ENCODE measurements at regions not wholly inside any gene's neighbourhood (a gene's known extent, or its start where the extent isn't known, plus 50 kb on each side); places are given as distances from the start of the nearest gene placed in this dataset.
A peak's percentile ranks its signal among the peaks of the same experiment; 100 is the strongest.
"Not testable (repeated sequence)": the region's sequence is repeated elsewhere in the genome, so short reads cannot be mapped to it uniquely, and the experiment has no call there.

DNA sequence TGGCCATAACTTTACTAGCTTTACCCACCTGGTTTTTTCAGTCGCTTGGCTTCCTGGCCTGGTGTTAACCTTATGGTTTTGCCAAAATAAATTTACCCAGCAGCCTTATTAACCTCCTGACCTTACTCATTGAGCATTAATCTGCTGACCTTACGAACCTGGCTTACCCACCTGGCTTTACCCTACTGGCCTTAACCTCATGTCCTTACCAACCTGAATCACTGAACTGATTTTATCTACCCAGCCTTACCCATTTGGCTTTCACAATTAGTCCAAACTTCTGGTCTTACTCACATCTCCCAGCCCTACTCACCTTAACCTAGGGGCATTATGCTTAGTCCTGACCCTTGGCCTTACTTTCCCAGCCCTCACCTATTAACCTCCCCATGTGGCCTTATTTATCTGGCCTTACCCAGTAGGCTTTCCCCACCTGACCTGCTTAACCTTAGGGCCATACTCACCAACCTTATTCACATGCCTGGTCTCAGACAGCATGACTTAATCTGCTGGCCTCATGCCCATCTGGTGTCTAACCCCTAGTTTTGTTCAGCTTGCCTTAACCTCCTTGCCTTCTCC is 93.4 kb downstream of the IL12A start:
- peak; percentile 47 for ATAC-seq (replicated peaks)
- Mint-ChIP-seq H3K27me3 (no peaks in the 10 kb centered on the region), H3K36me3 (ENCODE audit: low read depth) (no peaks in the 10 kb centered on the region), H3K27ac (no peak overlapping the region), H3K4me1 (no peaks in the 10 kb centered on the region), H3K4me3 (no peak overlapping the region), H3K9me3 (peaks cover 12% of the 10 kb centered on the region)

- no peak overlapping the region for H3K4me3 Mint-ChIP-seq
- no peaks in the 10 kb centered on the region for H3K27me3 Mint-ChIP-seq
- ATAC-seq (replicated peaks): no peak
- H3K9me3 Mint-ChIP-seq: peaks cover 12% of the 10 kb centered on the region
- H3K36me3 Mint-ChIP-seq (ENCODE audit: low read depth): no peaks in the 10 kb centered on the region
- no peaks in the 10 kb centered on the region for H3K4me1 Mint-ChIP-seq
- H3K27ac Mint-ChIP-seq: peak overlapping the region; percentile 5
These were observed 96.4 kb downstream of the IL12A start for GRCh38 chr3:160084998-160085397.

GRCh38 chr3:160088492-160089137 is 100.0 kb downstream of the IL12A start:
- peaks cover 4% of the 10 kb centered on the region for H3K9me3 Mint-ChIP-seq
- H3K36me3 Mint-ChIP-seq (ENCODE audit: low read depth): no peaks in the 10 kb centered on the region
- no peak overlapping the region for H3K4me3 Mint-ChIP-seq
- H3K4me1 Mint-ChIP-seq: no peaks in the 10 kb centered on the region
- no peak overlapping the region for H3K27ac Mint-ChIP-seq
- no peak for ATAC-seq (replicated peaks)
- no peaks in the 10 kb centered on the region for H3K27me3 Mint-ChIP-seq

DNA sequence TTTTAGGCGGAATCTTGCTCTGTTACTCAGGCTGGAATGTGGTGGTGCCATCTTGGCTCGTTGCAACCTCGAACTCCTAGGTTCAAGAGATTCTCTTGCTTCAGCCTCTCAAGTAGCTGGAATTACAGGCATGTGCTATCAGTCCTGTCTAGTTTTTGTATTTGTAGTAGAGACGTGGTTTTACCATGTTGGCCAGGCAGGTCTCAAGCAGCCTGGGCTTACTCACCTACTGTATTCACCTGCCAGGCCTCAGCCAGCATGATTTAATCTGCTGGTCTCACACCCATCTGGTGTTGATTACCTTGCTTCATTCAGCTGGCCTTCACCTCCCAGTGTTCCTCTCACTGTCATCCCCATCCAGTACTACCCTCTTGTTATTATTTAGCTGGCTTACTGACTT is 102.0 kb downstream of the IL12A start:
- Mint-ChIP-seq H3K4me3 (no peak overlapping the region), H3K9me3 (peaks cover 4% of the 10 kb centered on the region), H3K36me3 (ENCODE audit: low read depth) (no peaks in the 10 kb centered on the region), H3K27me3 (no peaks in the 10 kb centered on the region), H3K4me1 (no peaks in the 10 kb centered on the region), H3K27ac (no peak overlapping the region)
- ATAC-seq (replicated peaks): no peak

- Mint-ChIP-seq H3K36me3 (ENCODE audit: low read depth) (no peaks in the 10 kb centered on the region), H3K27me3 (no peaks in the 10 kb centered on the region), H3K27ac (no peak overlapping the region), H3K4me1 (no peaks in the 10 kb centered on the region), H3K4me3 (no peak overlapping the region), H3K9me3 (peaks cover 2% of the 10 kb centered on the region)
- ATAC-seq (replicated peaks): no peak
These were observed 102.8 kb downstream of the IL12A start for GRCh38 chr3:160091441-160091840.

GRCh38 chr3:160092760-160093159 is 104.1 kb downstream of the IL12A start:
- H3K9me3 Mint-ChIP-seq: no peaks in the 10 kb centered on the region
- H3K36me3 Mint-ChIP-seq (ENCODE audit: low read depth): no peaks in the 10 kb centered on the region
- no peak for ATAC-seq (replicated peaks)
- no peaks in the 10 kb centered on the region for H3K27me3 Mint-ChIP-seq
- no peaks in the 10 kb centered on the region for H3K4me1 Mint-ChIP-seq
- no peak overlapping the region for H3K27ac Mint-ChIP-seq
- H3K4me3 Mint-ChIP-seq: no peak overlapping the region

- Mint-ChIP-seq H3K36me3 (ENCODE audit: low read depth) (no peaks in the 10 kb centered on the region), H3K4me3 (no peak overlapping the region), H3K27me3 (no peaks in the 10 kb centered on the region), H3K9me3 (no peaks in the 10 kb centered on the region), H3K27ac (no peak overlapping the region), H3K4me1 (no peaks in the 10 kb centered on the region)
- no peak for ATAC-seq (replicated peaks)
These were observed 105.9 kb downstream of the IL12A start for GRCh38 chr3:160094562-160094961.

GRCh38 chr3:160097478-160097877 is 108.8 kb downstream of the IL12A start:
- Mint-ChIP-seq H3K4me1 (no peaks in the 10 kb centered on the region), H3K36me3 (ENCODE audit: low read depth) (no peaks in the 10 kb centered on the region), H3K27me3 (peaks cover 11% of the 10 kb centered on the region), H3K4me3 (no peak overlapping the region), H3K27ac (no peak overlapping the region), H3K9me3 (no peaks in the 10 kb centered on the region)
- ATAC-seq (replicated peaks): no peak

GRCh38 chr3:160098261-160098908 is 109.8 kb downstream of the IL12A start:
- no peak for ATAC-seq (replicated peaks)
- Mint-ChIP-seq H3K27ac (no peak overlapping the region), H3K27me3 (peaks cover 11% of the 10 kb centered on the region), H3K36me3 (ENCODE audit: low read depth) (no peaks in the 10 kb centered on the region), H3K4me1 (no peaks in the 10 kb centered on the region), H3K4me3 (no peak overlapping the region), H3K9me3 (no peaks in the 10 kb centered on the region)

GRCh38 chr3:160098926-160099626 is 110.4 kb downstream of the IL12A start:
- Mint-ChIP-seq H3K27me3 (peaks cover 11% of the 10 kb centered on the region), H3K4me3 (no peak overlapping the region), H3K27ac (no peak overlapping the region), H3K4me1 (no peaks in the 10 kb centered on the region), H3K9me3 (no peaks in the 10 kb centered on the region), H3K36me3 (ENCODE audit: low read depth) (no peaks in the 10 kb centered on the region)
- ATAC-seq (replicated peaks): no peak

GRCh38 chr3:160099834-160100233 is 111.2 kb downstream of the IL12A start:
- Mint-ChIP-seq H3K4me3 (no peak overlapping the region), H3K4me1 (no peaks in the 10 kb centered on the region), H3K27ac (no peak overlapping the region), H3K27me3 (peaks cover 11% of the 10 kb centered on the region), H3K36me3 (ENCODE audit: low read depth) (no peaks in the 10 kb centered on the region), H3K9me3 (no peaks in the 10 kb centered on the region)
- ATAC-seq (replicated peaks): no peak

DNA sequence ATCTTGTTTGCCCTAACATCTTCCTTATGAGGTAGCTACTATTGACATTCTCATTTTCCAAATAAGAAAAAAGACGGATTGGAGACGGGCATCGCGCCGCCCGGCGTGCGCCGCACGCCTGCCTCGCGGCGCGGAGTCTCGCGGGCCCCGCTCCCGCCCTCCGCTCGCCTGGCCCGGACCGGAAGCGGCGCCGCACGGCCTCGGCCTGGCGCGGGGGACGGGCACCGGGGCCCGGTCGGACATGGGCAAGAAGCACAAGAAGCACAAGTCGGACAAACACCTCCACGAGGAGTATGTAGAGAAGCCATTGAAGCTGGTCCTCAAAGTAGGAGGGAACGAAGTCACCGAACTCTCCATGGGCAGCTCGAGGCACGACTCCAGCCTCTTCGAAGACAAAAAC is 112.0 kb downstream of the IL12A start:
- H3K4me1 Mint-ChIP-seq: no peaks in the 10 kb centered on the region
- ATAC-seq (replicated peaks): no peak
- H3K27me3 Mint-ChIP-seq: peaks cover 11% of the 10 kb centered on the region
- no peaks in the 10 kb centered on the region for H3K9me3 Mint-ChIP-seq
- no peaks in the 10 kb centered on the region for H3K36me3 Mint-ChIP-seq (ENCODE audit: low read depth)
- H3K27ac Mint-ChIP-seq: no peak overlapping the region
- H3K4me3 Mint-ChIP-seq: no peak overlapping the region

GRCh38 chr3:160102001-160102400 is 113.4 kb downstream of the IL12A start:
- H3K27ac Mint-ChIP-seq; ATAC-seq (replicated peaks); H3K36me3 Mint-ChIP-seq (ENCODE audit: low read depth); H3K9me3 Mint-ChIP-seq; H3K4me3 Mint-ChIP-seq; H3K4me1 Mint-ChIP-seq: not testable (repeated sequence)
- peaks cover 11% of the 10 kb centered on the region for H3K27me3 Mint-ChIP-seq

DNA sequence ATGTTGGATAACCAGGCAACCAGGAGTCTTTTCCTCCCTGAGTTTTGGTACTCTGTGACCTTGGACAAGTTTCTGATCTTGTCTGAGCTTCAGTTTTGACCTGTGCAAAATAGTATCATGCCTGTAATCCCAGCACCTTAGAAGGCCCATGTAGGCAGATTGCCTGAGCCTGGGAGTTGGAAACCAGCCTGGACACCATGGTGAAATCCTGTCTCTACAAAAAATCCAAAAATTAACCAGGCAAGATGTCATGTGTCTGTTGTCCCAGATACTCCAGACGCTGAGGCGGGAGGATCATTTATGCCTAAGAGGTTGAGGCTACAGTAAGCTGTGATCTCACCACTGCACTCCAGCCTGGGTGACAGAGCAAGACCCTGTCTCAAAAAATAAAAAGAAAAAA is 114.8 kb downstream of the IL12A start:
- no peaks in the 10 kb centered on the region for H3K4me1 Mint-ChIP-seq
- ATAC-seq (replicated peaks): no peak
- no peaks in the 10 kb centered on the region for H3K36me3 Mint-ChIP-seq (ENCODE audit: low read depth)
- peaks cover 11% of the 10 kb centered on the region for H3K27me3 Mint-ChIP-seq
- H3K27ac Mint-ChIP-seq: no peak overlapping the region
- H3K9me3 Mint-ChIP-seq: no peaks in the 10 kb centered on the region
- no peak overlapping the region for H3K4me3 Mint-ChIP-seq
